ENCODE measurements at regions not wholly inside any gene's neighbourhood (a gene's known extent, or its start where the extent isn't known, plus 50 kb on each side); places are given as distances from the start of the nearest gene placed in this dataset.

DNA sequence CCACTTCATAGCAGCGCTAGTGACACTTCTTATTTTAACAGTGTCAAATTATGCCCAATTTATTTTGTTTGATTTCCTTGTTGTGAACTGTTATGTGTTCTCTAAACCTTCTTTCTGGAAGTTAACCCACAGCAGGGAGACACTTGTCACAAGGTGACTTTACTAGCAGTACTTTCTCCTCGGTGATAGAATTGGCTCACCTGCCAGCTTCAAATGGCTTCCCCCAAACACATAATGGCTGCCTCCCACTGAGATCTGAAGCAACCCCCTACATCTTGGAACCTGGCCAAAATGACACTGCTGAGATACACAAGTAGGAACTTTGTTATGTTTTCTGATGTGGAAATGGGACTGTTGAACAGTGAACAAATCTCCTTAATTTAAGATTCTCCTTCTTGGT, 238.8 kb upstream of the DPH6 start:
- no peak overlapping the region for H2BK5ac ChIP-seq (ENCODE audit: low read length)
- H3K4me1 ChIP-seq (ENCODE audit: control insufficient read depth in 2 of 2, insufficient read depth in 1 of 2, low read depth in 1 of 2, low read length in 2 of 2) = no peaks in the 10 kb centered on the region

DNA sequence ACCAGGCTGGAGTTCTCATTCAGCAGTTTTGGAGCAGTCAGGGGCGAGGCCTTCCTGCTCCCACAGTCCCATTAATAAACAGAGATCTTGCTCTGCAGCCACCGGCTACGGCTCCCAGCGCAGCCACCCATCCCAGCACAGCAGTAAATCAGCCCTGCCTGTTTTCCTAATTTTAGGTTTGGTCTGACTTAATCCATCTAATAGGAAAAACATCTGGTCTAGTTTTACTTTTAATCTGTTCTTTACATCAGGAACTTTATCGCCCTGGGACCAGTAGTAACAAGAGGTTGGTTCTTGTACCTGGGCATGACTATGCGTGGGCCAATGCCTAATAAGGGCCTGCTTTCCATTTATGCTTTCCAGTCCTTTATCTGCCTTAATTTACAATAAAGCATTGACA, 264.0 kb upstream of the DPH6 start:
- Histone ChIP-seq H4K91ac (ENCODE audit: low read depth, low read length, poor library complexity) (no peak overlapping the region), H2BK12ac (ENCODE audit: low read length) (no peak overlapping the region), H3K4me2 (ENCODE audit: insufficient read depth, low read length, poor library complexity, severe bottlenecking) (no peak overlapping the region), H4K8ac (ENCODE audit: low read depth, low read length) (no peak overlapping the region), H3K9me3 (replicated peaks in 1 of 2; ENCODE audit: control insufficient read depth in 2 of 2, insufficient read depth in 1 of 2, low read depth in 1 of 2, low read length in 2 of 2) (no peaks in the 10 kb centered on the region), H3K79me1 (ENCODE audit: low read depth, low read length) (no peaks in the 10 kb centered on the region), H3K27ac (replicated peaks; ENCODE audit: low read length) (no peak overlapping the region), H3K4me3 (ENCODE audit: low read length in 2 of 2) (no peak overlapping the region), H2AFZ (ENCODE audit: low read length) (no peak overlapping the region), H2AK5ac (ENCODE audit: low read depth, low read length) (no peak overlapping the region), H3K4ac (ENCODE audit: low read length) (no peak overlapping the region), H3K9ac (ENCODE audit: low read depth, low read length, poor library complexity) (no peak overlapping the region), H3K14ac (ENCODE audit: low read length) (no peak overlapping the region), H2BK5ac (ENCODE audit: low read length) (no peak overlapping the region), H3K4me1 (ENCODE audit: control insufficient read depth in 2 of 2, insufficient read depth in 1 of 2, low read depth in 1 of 2, low read length in 2 of 2) (no peaks in the 10 kb centered on the region), H2BK15ac (ENCODE audit: low read length) (no peak overlapping the region), H2BK120ac (ENCODE audit: low read depth, low read length) (no peak overlapping the region), H3K18ac (ENCODE audit: low read length) (no peak overlapping the region), H3K23ac (ENCODE audit: low read depth, low read length, poor library complexity) (no peak overlapping the region), H3K27me3 (ENCODE audit: control insufficient read depth in 3 of 3, insufficient read depth in 3 of 3, low read depth in 1 of 3, low read length in 3 of 3) (no peaks in the 10 kb centered on the region), H3K36me3 (replicated peaks in 1 of 2; ENCODE audit: control insufficient read depth in 2 of 2, insufficient read depth in 2 of 2, low read length in 2 of 2) (no peaks in the 10 kb centered on the region)
- no CpG with 5 or more reads among the region's 6 CpGs for WGBS, 2 donors (ENCODE audit: extremely low coverage in 2 of 2, insufficient read length in 2 of 2, insufficient replicate concordance in 1 of 2)
- DNase-seq (ENCODE audit: low spot score) = no peak

More for the DNA sequence above, 238.8 kb upstream of the DPH6 start:
- no peak overlapping the region for H3K4me3 ChIP-seq (ENCODE audit: low read length in 2 of 2)
- no peak overlapping the region for H3K27ac ChIP-seq (replicated peaks; ENCODE audit: low read length)
- no peak overlapping the region for H3K23ac ChIP-seq (ENCODE audit: low read depth, low read length, poor library complexity)
- no peak overlapping the region for H3K9ac ChIP-seq (ENCODE audit: low read depth, low read length, poor library complexity)
- H2BK120ac ChIP-seq (ENCODE audit: low read depth, low read length) = no peak overlapping the region
- H3K18ac ChIP-seq (ENCODE audit: low read length) = no peak overlapping the region
- no peak overlapping the region for H3K4me2 ChIP-seq (ENCODE audit: insufficient read depth, low read length, poor library complexity, severe bottlenecking)
- H4K8ac ChIP-seq (ENCODE audit: low read depth, low read length) = no peak overlapping the region
- no peak for DNase-seq (ENCODE audit: low spot score)
- H3K9me3 ChIP-seq (replicated peaks in 1 of 2; ENCODE audit: control insufficient read depth in 2 of 2, insufficient read depth in 1 of 2, low read depth in 1 of 2, low read length in 2 of 2) = no peaks in the 10 kb centered on the region
- no peak overlapping the region for H2BK12ac ChIP-seq (ENCODE audit: low read length)
- no peak overlapping the region for H2BK15ac ChIP-seq (ENCODE audit: low read length)
- no peak overlapping the region for H3K4ac ChIP-seq (ENCODE audit: low read length)
- no peaks in the 10 kb centered on the region for H3K36me3 ChIP-seq (replicated peaks in 1 of 2; ENCODE audit: control insufficient read depth in 2 of 2, insufficient read depth in 2 of 2, low read length in 2 of 2)
- H2AK5ac ChIP-seq (ENCODE audit: low read depth, low read length) = no peak overlapping the region
- H2AFZ ChIP-seq (ENCODE audit: low read length) = no peak overlapping the region
- no peak overlapping the region for H4K91ac ChIP-seq (ENCODE audit: low read depth, low read length, poor library complexity)
- no peaks in the 10 kb centered on the region for H3K79me1 ChIP-seq (ENCODE audit: low read depth, low read length)
- WGBS, 2 donors (ENCODE audit: extremely low coverage in 2 of 2, insufficient read length in 2 of 2, insufficient replicate concordance in 1 of 2) = no CpG with 5 or more reads among the region's 2 CpGs
- H3K14ac ChIP-seq (ENCODE audit: low read length) = no peak overlapping the region
- no peaks in the 10 kb centered on the region for H3K27me3 ChIP-seq (ENCODE audit: control insufficient read depth in 3 of 3, insufficient read depth in 3 of 3, low read depth in 1 of 3, low read length in 3 of 3)

DNA sequence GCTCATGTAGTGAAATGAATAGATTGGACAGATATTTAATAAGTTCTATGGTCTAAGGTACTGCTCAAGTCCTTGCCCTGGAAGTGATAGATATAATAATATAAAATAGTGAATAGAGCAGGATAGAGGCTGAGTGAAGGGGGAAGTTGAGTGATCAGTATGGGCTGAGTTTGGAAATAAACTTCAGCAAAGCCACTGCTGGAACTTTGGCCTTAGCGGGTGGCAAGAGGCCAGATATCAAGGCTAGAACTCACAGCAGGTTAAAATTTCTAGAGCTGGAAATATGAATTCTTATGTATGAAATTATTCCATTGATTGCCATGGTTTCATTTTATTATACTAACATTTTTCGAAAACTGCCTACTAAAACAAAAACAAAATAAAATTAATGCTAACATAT, 267.6 kb upstream of the DPH6 start:
- H2AK5ac ChIP-seq (ENCODE audit: low read depth, low read length) = no peak overlapping the region
- H3K9me3 ChIP-seq (replicated peaks in 1 of 2; ENCODE audit: control insufficient read depth in 2 of 2, insufficient read depth in 1 of 2, low read depth in 1 of 2, low read length in 2 of 2) = no peaks in the 10 kb centered on the region
- no peak overlapping the region for H3K4ac ChIP-seq (ENCODE audit: low read length)
- no peak overlapping the region for H2BK12ac ChIP-seq (ENCODE audit: low read length)
- no peak overlapping the region for H2AFZ ChIP-seq (ENCODE audit: low read length)
- no peaks in the 10 kb centered on the region for H3K4me1 ChIP-seq (ENCODE audit: control insufficient read depth in 2 of 2, insufficient read depth in 1 of 2, low read depth in 1 of 2, low read length in 2 of 2)
- H3K4me2 ChIP-seq (ENCODE audit: insufficient read depth, low read length, poor library complexity, severe bottlenecking) = no peak overlapping the region
- DNase-seq (ENCODE audit: low spot score) = no peak
- H3K27ac ChIP-seq (replicated peaks; ENCODE audit: low read length) = no peak overlapping the region
- no peak overlapping the region for H3K23ac ChIP-seq (ENCODE audit: low read depth, low read length, poor library complexity)
- H3K18ac ChIP-seq (ENCODE audit: low read length) = no peak overlapping the region
- H2BK120ac ChIP-seq (ENCODE audit: low read depth, low read length) = no peak overlapping the region
- no peaks in the 10 kb centered on the region for H3K27me3 ChIP-seq (ENCODE audit: control insufficient read depth in 3 of 3, insufficient read depth in 3 of 3, low read depth in 1 of 3, low read length in 3 of 3)
- no peak overlapping the region for H4K91ac ChIP-seq (ENCODE audit: low read depth, low read length, poor library complexity)
- H3K9ac ChIP-seq (ENCODE audit: low read depth, low read length, poor library complexity) = no peak overlapping the region
- H4K8ac ChIP-seq (ENCODE audit: low read depth, low read length) = no peak overlapping the region
- no CpG with 5 or more reads among the region's 2 CpGs for WGBS, 2 donors (ENCODE audit: extremely low coverage in 2 of 2, insufficient read length in 2 of 2, insufficient replicate concordance in 1 of 2)
- no peak overlapping the region for H2BK5ac ChIP-seq (ENCODE audit: low read length)
- H3K4me3 ChIP-seq (ENCODE audit: low read length in 2 of 2) = no peak overlapping the region
- no peaks in the 10 kb centered on the region for H3K36me3 ChIP-seq (replicated peaks in 1 of 2; ENCODE audit: control insufficient read depth in 2 of 2, insufficient read depth in 2 of 2, low read length in 2 of 2)
- no peak overlapping the region for H2BK15ac ChIP-seq (ENCODE audit: low read length)
- no peak overlapping the region for H3K14ac ChIP-seq (ENCODE audit: low read length)
- H3K79me1 ChIP-seq (ENCODE audit: low read depth, low read length) = no peaks in the 10 kb centered on the region

DNA sequence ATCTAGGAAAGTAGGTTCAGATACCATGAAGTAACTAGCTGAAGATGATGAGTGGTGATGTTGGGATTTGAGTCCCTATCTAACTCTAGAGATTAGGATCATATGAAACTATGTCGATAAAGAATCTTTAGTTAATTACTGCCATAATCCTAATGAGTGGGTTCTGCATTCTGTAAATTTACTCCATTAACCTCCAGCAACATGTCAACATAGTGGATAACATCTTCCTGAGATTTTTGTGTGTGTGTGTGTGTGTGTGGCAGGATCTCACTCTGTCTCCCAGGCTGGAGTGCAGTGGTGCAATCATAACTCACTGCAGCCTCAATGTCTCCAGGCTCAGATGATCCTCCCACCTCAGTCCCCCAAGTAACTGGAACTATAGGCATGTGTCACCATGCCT, 272.9 kb upstream of the DPH6 start:
- Histone ChIP-seq H2AFZ (ENCODE audit: low read length) (no peak overlapping the region), H3K27ac (replicated peaks; ENCODE audit: low read length) (no peak overlapping the region), H3K23ac (ENCODE audit: low read depth, low read length, poor library complexity) (no peak overlapping the region), H4K91ac (ENCODE audit: low read depth, low read length, poor library complexity) (no peak overlapping the region), H3K9ac (ENCODE audit: low read depth, low read length, poor library complexity) (no peak overlapping the region), H3K18ac (ENCODE audit: low read length) (no peak overlapping the region), H2BK12ac (ENCODE audit: low read length) (no peak overlapping the region), H3K4ac (ENCODE audit: low read length) (no peak overlapping the region), H3K4me2 (ENCODE audit: insufficient read depth, low read length, poor library complexity, severe bottlenecking) (no peak overlapping the region), H2BK5ac (ENCODE audit: low read length) (no peak overlapping the region), H3K14ac (ENCODE audit: low read length) (no peak overlapping the region), H3K79me1 (ENCODE audit: low read depth, low read length) (no peaks in the 10 kb centered on the region), H2BK15ac (ENCODE audit: low read length) (no peak overlapping the region), H3K4me3 (ENCODE audit: low read length in 2 of 2) (no peak overlapping the region), H3K9me3 (replicated peaks in 1 of 2; ENCODE audit: control insufficient read depth in 2 of 2, insufficient read depth in 1 of 2, low read depth in 1 of 2, low read length in 2 of 2) (no peaks in the 10 kb centered on the region), H3K27me3 (ENCODE audit: control insufficient read depth in 3 of 3, insufficient read depth in 3 of 3, low read depth in 1 of 3, low read length in 3 of 3) (no peaks in the 10 kb centered on the region), H4K8ac (ENCODE audit: low read depth, low read length) (no peak overlapping the region), H2BK120ac (ENCODE audit: low read depth, low read length) (no peak overlapping the region), H3K4me1 (ENCODE audit: control insufficient read depth in 2 of 2, insufficient read depth in 1 of 2, low read depth in 1 of 2, low read length in 2 of 2) (no peaks in the 10 kb centered on the region), H3K36me3 (replicated peaks in 1 of 2; ENCODE audit: control insufficient read depth in 2 of 2, insufficient read depth in 2 of 2, low read length in 2 of 2) (no peaks in the 10 kb centered on the region), H2AK5ac (ENCODE audit: low read depth, low read length) (no peak overlapping the region)
- no peak for DNase-seq (ENCODE audit: low spot score)
- WGBS, 2 donors (ENCODE audit: extremely low coverage in 2 of 2, insufficient read length in 2 of 2, insufficient replicate concordance in 1 of 2) = no CpG with 5 or more reads among the region's 1 CpG
